Islet precursor cell (in vitro differentiated cells): ENCODE measurements at regions not wholly inside any gene's neighbourhood (a gene's known extent, or its start where the extent isn't known, plus 50 kb on each side); places are given as distances from the start of the nearest gene placed in this dataset.

Experiments
- DNase-seq: peaks from one replicate; pipeline ENCODE4 v3.0.0-alpha.2; 2018

DNA sequence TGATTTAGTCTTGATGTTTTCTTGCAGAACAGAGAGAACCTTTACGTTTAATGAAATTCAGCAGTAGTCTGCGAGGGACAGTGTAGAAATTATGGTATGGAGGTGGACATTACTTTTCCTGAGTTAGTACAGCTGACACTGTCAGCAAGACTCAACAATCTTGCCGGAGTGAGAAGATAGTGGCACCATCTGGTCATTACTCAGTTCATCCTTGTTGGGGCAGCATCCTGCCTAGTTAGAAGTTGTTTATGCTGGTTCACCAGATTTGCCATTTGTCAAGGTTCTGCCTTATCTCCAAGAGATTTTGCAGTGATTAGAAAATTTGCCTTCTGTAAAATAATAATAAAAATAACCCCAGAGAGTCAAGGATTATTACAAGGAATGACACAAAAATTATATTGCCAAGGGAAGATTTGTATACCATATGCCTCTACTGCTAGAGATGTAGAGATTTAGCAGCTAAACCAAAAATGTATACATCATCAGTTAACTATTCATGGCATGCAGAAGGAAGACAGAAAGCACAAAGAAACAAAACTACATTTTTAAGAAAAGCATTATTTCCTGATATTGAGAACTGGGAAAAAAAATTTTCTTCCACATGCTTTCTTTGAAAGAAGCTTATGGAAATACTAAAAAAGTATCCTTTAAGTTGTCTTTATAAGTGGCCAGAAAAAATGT lies 1967.4 kb downstream of the NCAM2 start:
- peak; percentile 56 for DNase-seq

DNA sequence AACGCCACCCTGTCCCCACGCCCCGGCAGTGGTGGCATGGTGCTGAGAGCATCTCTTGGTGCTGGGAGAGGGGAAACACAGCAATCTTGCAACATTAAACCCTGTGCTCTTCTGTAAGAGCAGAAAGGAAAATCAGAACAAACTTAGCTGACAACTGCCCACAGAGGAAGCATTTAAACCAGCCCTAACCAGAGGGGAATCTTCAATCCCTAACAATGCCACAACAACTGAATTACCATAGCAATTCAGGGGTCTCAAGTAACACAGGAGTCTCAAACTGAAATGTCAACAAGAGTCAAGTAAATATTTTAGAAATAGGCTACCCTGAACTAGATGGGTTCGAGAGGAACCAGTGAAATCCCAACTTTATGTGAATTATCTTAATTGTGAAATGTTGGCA lies 1983.6 kb downstream of the NCAM2 start:
- DNase-seq: no peak

- no peak for DNase-seq
These were observed 1994.9 kb downstream of the NCAM2 start for GRCh38 chr21:22993144-22993543.

DNA sequence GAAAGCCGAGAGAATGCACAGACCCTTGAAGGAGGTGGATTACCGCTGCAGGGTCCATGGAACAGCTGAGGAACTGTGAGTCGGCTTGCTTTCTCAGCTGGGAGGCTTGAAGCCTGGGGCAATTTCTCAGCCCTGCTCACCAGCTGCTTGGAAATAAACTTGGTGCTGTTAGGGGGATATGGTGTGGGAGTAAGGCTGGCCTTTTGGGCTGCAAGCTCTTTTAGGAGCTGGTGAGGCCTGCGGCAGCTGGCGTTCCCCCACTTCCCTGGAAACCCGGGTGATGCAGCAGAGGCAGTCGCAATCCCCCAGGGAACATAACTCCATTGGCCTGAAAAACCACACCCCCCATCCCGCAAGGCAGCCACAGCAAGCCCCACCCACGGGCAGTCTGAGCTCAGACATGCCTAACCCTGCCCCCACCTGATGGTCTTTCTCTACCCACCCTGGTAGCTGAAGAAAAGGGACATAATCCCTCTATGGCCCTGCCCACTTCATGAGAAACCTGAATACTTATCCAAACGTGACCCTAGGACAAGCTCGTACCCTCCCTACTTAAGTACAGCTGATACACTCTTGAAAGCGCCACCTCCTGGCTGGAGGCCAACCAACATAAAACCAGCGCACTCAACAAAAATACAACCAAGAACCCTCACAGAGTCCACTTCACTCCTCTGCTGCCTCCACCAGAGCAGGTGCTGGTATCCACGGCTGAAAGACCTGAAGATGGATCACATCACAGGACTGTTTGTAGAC lies 1995.8 kb downstream of the NCAM2 start:
- DNase-seq: peak; percentile 50

- no peak for DNase-seq
These were observed 2005.7 kb downstream of the NCAM2 start for GRCh38 chr21:23003951-23004350.

DNA sequence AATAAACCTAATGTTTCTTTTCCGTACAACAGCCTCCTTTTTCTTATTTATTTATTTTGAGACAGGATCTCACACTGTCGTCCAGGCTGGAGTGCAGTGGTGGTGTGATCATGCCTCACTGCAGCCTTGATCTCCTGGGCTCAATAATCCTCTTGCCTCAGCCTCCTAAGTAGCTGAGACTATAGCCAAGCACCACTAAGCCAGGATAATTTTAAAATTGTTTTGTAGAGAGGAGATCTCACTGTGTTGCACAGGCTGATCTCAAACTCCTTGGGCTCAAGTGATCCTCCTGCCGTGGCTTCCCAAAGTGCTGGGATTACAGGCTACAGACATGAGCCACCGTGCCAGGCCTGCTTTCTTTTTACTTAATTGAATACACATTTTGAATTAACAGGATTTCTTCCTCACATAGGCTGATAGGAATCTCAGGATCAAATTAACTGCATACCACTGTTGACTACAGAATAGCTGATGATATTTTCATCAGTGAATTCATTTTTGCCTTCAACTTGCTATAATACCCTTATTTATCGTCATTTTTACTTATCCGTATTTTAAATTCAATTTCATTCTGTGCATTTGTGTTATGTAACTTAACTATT lies 2010.5 kb downstream of the NCAM2 start:
- DNase-seq: no peak

DNA sequence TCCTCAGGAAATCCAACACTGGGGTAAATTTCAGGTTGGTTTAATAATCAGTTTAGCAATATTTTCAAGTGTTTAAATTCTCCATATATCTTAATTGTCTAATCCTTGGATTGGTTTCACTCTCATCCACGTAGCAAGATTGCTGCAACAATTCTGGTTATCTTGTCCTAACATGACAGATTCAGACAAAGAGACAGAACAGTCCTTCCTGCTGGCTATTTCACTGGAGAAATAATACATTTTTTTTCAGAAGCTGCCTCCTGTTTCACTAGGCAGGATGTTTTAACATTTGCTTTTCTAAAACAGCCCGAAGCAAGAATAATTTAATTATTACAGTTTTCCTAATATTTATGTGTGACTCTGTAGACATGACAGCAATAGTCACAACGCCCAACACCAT lies 2011.2 kb downstream of the NCAM2 start:
- DNase-seq: no peak

DNA sequence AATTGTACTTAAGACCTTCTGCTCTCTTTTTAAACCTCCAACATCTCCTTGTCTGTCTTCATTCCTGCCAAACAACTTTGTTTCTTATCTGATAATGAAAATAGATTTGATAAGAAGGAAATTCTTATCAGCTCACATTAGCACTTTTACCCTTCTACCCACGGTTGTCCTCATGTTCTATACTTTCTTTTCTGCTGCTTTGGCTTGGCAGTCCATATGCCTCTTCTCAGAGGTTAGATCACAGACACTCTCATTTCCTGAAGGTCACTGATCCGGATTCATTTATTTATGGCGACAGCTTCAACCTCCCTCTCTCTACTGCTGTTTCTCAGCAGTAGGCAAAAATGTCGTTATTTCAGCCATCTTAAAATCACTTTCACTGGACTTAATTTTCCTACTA lies 2015.8 kb downstream of the NCAM2 start:
- DNase-seq: no peak

GRCh38 chr21:23016617-23017016 lies 2018.4 kb downstream of the NCAM2 start:
- peak; percentile 59 for DNase-seq

- DNase-seq: no peak
These were observed 2019.8 kb downstream of the NCAM2 start for GRCh38 chr21:23017989-23018388.

- DNase-seq: no peak
These were observed 2022.8 kb downstream of the NCAM2 start for GRCh38 chr21:23020969-23021368.

- no peak for DNase-seq
These were observed 2023.3 kb downstream of the NCAM2 start for GRCh38 chr21:23021481-23021880.

DNA sequence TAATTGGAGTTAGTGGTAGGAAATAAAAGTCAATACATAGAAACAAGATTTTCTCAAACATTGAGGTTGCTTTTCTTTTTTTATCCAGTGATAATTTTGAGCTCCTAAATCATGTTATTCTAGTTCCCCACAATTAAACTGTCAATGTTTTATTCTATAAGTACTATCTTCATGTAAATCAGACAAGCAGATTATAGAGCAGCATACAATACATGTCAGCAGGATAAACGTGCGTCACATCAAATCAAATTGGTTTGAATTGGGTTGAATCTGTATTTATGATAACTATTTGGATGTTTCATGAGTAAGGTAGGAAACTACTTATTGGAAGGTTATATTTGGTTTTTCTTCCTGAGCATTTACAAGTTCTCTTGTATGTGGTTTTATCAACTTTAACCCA lies 2028.7 kb downstream of the NCAM2 start:
- no peak for DNase-seq

DNA sequence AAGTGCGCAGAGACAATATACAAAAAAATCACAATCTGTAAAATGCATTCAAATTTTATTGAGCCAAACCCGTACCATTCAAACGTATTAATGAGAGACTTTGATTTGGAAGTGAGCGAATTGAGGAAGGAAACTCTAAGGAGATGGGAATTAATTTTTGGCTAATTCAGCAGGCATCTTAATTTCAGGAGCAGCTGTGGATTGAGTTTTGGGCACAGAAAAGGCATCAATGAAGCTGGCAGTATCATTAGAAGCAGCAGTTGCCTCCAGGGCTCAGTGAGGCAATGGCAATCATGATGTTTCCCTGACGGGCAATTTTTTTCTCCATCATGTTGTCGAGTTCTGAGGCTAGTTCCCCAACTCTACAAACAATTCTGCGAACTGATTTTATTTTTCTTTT lies 2041.6 kb downstream of the NCAM2 start:
- DNase-seq: no peak

DNA sequence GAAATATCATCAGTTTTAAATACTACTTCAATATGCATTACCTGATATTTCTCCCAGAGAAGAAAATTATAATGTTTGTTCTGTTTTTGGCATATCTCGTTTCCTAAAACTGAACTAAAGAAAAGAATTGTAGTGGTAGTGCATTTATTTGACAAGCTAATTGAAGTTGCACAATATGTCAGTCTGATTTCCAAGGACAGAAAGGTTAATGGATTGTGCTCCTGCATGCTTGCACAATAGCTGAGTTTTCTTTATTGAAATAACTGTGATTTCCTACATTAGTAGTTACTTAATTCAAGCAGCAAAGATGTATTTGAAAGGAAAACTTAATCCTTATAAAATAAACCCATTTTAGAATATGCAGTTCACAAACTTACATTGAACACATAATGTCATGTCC lies 2047.7 kb downstream of the NCAM2 start:
- DNase-seq: no peak

DNA sequence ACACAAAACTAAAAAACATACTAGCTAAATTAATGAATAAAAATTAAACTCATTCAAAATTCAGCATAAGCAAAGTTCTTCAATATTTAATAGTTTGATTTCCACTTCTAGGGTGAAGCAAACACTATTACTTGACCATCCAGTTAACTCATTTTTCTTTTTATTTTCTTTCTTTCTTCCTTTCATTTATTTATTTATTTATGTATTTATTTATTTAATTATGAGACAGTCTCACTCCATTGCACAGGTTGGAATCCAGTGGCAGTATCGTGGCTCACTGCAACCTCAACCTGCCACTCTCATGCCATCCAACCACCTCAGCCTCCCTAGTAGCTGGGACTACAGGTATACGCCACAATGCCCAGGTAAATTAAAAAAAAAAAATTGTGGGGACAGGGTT lies 2069.5 kb downstream of the NCAM2 start:
- DNase-seq: no peak

DNA sequence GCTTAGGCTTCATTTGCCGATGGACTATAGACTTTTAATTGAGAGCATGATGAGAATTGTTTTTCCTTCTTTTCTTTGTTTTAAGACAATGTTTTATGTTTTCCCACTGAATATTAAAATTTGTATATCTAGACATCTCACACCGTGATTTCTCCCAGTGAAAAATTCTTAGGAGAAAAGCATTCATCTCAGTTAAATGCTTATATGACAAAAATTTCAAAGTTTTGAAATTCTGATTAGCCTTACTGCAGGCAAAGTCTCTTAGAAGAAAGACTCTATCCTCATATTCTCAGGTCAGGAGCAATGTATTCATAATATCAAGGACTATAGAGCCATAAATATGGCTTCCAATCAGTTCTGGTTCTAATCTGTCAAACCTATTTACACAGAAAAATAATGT lies 2085.0 kb downstream of the NCAM2 start:
- DNase-seq: no peak

- no peak for DNase-seq
These were observed 2095.1 kb downstream of the NCAM2 start for GRCh38 chr21:23093259-23093658.

DNA sequence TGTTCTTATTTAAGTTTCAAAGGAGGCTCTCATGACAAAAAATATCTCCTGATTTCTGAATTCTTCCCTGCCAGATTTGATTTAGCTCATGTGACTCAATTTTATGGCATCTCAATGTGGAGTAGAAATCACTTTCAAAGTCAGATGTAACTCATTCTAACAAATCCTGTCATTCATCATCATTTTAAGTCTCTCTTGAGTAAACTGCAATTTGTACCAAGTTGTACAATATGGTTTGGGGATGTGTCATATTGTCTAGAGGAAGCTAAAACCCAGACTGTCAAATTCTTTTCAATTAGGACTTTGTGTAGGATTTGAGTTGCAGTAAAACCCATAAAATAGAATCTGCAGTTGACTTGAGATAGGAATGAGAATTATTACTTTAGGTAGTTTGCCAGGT lies 2101.0 kb downstream of the NCAM2 start:
- DNase-seq: no peak

GRCh38 chr21:23101111-23101510 lies 2102.9 kb downstream of the NCAM2 start:
- no peak for DNase-seq

- no peak for DNase-seq
These were observed 2110.3 kb downstream of the NCAM2 start for GRCh38 chr21:23108533-23108932.

DNA sequence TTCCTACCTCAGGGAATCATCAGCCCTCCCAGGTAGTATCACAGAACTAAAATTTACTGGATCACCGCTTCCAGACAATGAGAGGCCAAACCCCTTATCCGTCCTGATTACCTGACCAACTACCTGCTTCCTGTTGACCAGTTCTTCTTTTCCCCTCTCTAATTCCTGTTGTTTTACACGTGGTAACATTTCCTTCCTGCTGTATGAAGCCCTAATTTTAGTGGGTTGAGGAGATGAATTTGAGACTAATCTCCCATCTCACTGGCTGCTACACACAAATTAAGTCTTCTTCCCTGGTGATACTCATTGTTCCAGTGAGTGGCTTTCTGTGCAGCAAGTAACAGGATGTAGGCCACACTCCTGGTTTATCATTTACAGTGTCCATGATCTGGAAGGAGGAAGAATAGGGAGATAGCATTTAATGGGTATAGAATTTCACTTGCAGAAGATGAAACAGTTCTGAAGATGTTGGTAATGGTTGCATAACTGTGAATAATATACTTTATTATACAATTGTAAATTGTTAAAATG lies 2112.9 kb downstream of the NCAM2 start:
- DNase-seq: no peak

DNA sequence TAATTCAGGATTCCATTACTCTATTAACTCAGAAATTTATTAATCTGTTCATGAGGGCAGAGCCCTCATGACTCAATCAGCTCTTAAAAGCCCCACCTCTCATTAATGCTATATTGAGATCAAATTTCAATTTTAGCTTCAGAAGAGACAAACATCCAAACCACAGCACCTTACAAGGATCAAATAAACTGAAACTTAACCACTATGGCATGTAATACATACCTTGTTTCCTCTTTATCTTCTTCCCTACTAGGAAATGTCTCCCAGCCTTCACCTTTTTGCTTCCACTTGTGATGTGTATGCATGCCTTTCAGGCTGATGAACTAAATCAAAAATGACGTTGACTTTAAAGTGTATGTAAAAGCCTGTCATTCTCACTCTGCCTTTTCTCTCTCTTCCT lies 2121.3 kb downstream of the NCAM2 start:
- no peak for DNase-seq

GRCh38 chr21:23127973-23128372 lies 2129.8 kb downstream of the NCAM2 start:
- DNase-seq: no peak
